ENCODE measurements at regions not wholly inside any gene's neighbourhood (a gene's known extent, or its start where the extent isn't known, plus 50 kb on each side); places are given as distances from the start of the nearest gene placed in this dataset.

GRCh38 chr1:219279017-219279770 is 105.5 kb downstream of the LYPLAL1 start:
- H3K4me3 Mint-ChIP-seq, result no peak overlapping the region
- H3K9me3 Mint-ChIP-seq, result peaks cover 0 to 4% (median 0%) of the 10 kb centered on the region in 3 donors
- H3K4me1 Mint-ChIP-seq, result peaks cover 0 to 1% (median 0%) of the 10 kb centered on the region in 3 donors
- no peak overlapping the region for H3K27ac Mint-ChIP-seq
- no peaks in the 10 kb centered on the region for H3K27me3 Mint-ChIP-seq
- H3K36me3 Mint-ChIP-seq, result peaks cover 9% of the 10 kb centered on the region

GRCh38 chr1:219278288-219278687 is 104.6 kb downstream of the LYPLAL1 start:
- Mint-ChIP-seq H3K27me3 (no peaks in the 10 kb centered on the region), H3K27ac (no peak overlapping the region), H3K4me1 (peaks cover 0 to 1% (median 0%) of the 10 kb centered on the region in 3 donors), H3K36me3 (peaks cover 13% of the 10 kb centered on the region), H3K4me3 (no peak overlapping the region), H3K9me3 (no peaks in the 10 kb centered on the region)

- H3K9me3 Mint-ChIP-seq, result no peaks in the 10 kb centered on the region
- H3K27ac Mint-ChIP-seq, result no peak overlapping the region
- peaks cover 13% of the 10 kb centered on the region for H3K36me3 Mint-ChIP-seq
- no peak overlapping the region for H3K4me3 Mint-ChIP-seq
- H3K27me3 Mint-ChIP-seq, result no peaks in the 10 kb centered on the region
- peaks cover 0 to 1% (median 0%) of the 10 kb centered on the region in 3 donors for H3K4me1 Mint-ChIP-seq
These were observed 103.8 kb downstream of the LYPLAL1 start for GRCh38 chr1:219277304-219278105.

GRCh38 chr1:219276049-219276738 is 102.5 kb downstream of the LYPLAL1 start:
- Mint-ChIP-seq H3K27ac (no peak overlapping the region), H3K27me3 (no peaks in the 10 kb centered on the region), H3K4me3 (no peak overlapping the region), H3K36me3 (peaks cover 16% of the 10 kb centered on the region), H3K4me1 (peaks cover 0 to 1% (median 0%) of the 10 kb centered on the region in 3 donors), H3K9me3 (no peaks in the 10 kb centered on the region)

- Mint-ChIP-seq H3K27me3 (no peaks in the 10 kb centered on the region), H3K4me1 (peaks cover 0 to 5% (median 0%) of the 10 kb centered on the region in 3 donors), H3K27ac (no peak overlapping the region), H3K9me3 (no peaks in the 10 kb centered on the region), H3K4me3 (no peak overlapping the region), H3K36me3 (peaks cover 19% of the 10 kb centered on the region)
These were observed 99.5 kb downstream of the LYPLAL1 start for GRCh38 chr1:219273088-219273686.

GRCh38 chr1:219271818-219272535 is 98.3 kb downstream of the LYPLAL1 start:
- peaks cover 25% of the 10 kb centered on the region for H3K36me3 Mint-ChIP-seq
- H3K9me3 Mint-ChIP-seq, result no peaks in the 10 kb centered on the region
- no peaks in the 10 kb centered on the region for H3K27me3 Mint-ChIP-seq
- peaks cover 0 to 5% (median 0%) of the 10 kb centered on the region in 3 donors for H3K4me1 Mint-ChIP-seq
- H3K27ac Mint-ChIP-seq, result no peak overlapping the region
- H3K4me3 Mint-ChIP-seq, result no peak overlapping the region

GRCh38 chr1:219269171-219269570 is 95.5 kb downstream of the LYPLAL1 start:
- Mint-ChIP-seq H3K27ac (no peak overlapping the region), H3K4me1 (peaks cover 0 to 4% (median 0%) of the 10 kb centered on the region in 3 donors), H3K4me3 (no peak overlapping the region), H3K36me3 (peaks cover 18% of the 10 kb centered on the region), H3K9me3 (no peaks in the 10 kb centered on the region), H3K27me3 (no peaks in the 10 kb centered on the region)

- peaks cover 0 to 5% (median 0%) of the 10 kb centered on the region in 3 donors for H3K9me3 Mint-ChIP-seq
- no peak overlapping the region for H3K4me3 Mint-ChIP-seq
- H3K27ac Mint-ChIP-seq, result no peak overlapping the region
- H3K36me3 Mint-ChIP-seq, result peaks cover 10% of the 10 kb centered on the region
- no peaks in the 10 kb centered on the region for H3K27me3 Mint-ChIP-seq
- H3K4me1 Mint-ChIP-seq, result peaks cover 0 to 4% (median 3%) of the 10 kb centered on the region in 3 donors
These were observed 92.8 kb downstream of the LYPLAL1 start for GRCh38 chr1:219266524-219266923.

GRCh38 chr1:219265026-219265515 is 91.4 kb downstream of the LYPLAL1 start:
- peaks cover 0 to 10% (median 0%) of the 10 kb centered on the region in 3 donors for H3K9me3 Mint-ChIP-seq

GRCh38 chr1:219264561-219264960 is 90.9 kb downstream of the LYPLAL1 start:
- Mint-ChIP-seq H3K27me3 (no peaks in the 10 kb centered on the region), H3K4me3 (no peak overlapping the region), H3K36me3 (peaks cover 8% of the 10 kb centered on the region), H3K27ac (no peak overlapping the region), H3K4me1 (peaks cover 0 to 3% (median 0%) of the 10 kb centered on the region in 3 donors), H3K9me3 (peaks cover 0 to 10% (median 0%) of the 10 kb centered on the region in 3 donors)

More at GRCh38 chr1:219265026-219265515, 91.4 kb downstream of the LYPLAL1 start:
- no peak overlapping the region for H3K4me3 Mint-ChIP-seq
- H3K27me3 Mint-ChIP-seq, result no peaks in the 10 kb centered on the region
- peaks cover 8% of the 10 kb centered on the region for H3K36me3 Mint-ChIP-seq
- no peak overlapping the region for H3K27ac Mint-ChIP-seq
- peaks cover 0 to 3% (median 1%) of the 10 kb centered on the region in 3 donors for H3K4me1 Mint-ChIP-seq
